Kidney epithelial cell (primary cell): ENCODE measurements at regions not wholly inside any gene's neighbourhood (a gene's known extent, or its start where the extent isn't known, plus 50 kb on each side); places are given as distances from the start of the nearest gene placed in this dataset.

Source experiments
- DNase-seq: peaks from one replicate; pipeline ENCODE4 v3.0.0-alpha.2; 2010; ENCODE audit warnings: low read depth
- H3K27me3 ChIP-seq: 2 replicates; pipeline ENCODE4 v1.6.0; 2011; ENCODE audit warnings: low read length; ENCODE audit not compliant: control insufficient read depth, insufficient read depth
- H3K36me3 ChIP-seq: 2 replicates; pipeline ENCODE4 v1.5.1; 2011; ENCODE audit warnings: low read length; ENCODE audit not compliant: control insufficient read depth, insufficient read depth
- H3K4me3 ChIP-seq: 2 replicates; pipeline ENCODE4 v1.5.1; 2011; ENCODE audit warnings: low read depth, mild to moderate bottlenecking, control low read depth, low read length
- TF ChIP-seq, protein P1 (sequence below): IDR thresholded peaks from 2 replicates; pipeline ENCODE4 v1.5.1; 2011; ENCODE audit warnings: mild to moderate bottlenecking, moderate library complexity, low read length, control low read depth, inconsistent platforms; ENCODE audit not compliant: insufficient read depth, poor library complexity, severe bottlenecking

DNA sequence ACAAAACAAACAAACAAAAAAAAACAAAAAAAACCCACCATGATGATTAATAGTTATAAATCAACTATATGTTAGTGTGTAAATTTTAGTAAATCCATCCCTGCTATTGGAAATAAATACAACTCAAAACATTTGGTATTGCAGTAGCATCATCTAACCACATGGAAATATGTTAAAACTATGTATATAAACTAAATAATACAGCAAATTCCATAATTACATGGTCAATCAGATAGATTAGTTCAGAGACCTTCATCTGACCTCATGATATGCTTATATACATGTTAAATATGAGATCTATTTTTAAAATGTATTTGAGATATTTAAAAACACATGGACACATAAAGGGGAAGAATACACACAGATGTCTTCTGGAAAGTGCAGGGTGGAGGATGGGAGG is 384.2 kb downstream of the TMX3 start:
- TF ChIP-seq, protein P1, sequence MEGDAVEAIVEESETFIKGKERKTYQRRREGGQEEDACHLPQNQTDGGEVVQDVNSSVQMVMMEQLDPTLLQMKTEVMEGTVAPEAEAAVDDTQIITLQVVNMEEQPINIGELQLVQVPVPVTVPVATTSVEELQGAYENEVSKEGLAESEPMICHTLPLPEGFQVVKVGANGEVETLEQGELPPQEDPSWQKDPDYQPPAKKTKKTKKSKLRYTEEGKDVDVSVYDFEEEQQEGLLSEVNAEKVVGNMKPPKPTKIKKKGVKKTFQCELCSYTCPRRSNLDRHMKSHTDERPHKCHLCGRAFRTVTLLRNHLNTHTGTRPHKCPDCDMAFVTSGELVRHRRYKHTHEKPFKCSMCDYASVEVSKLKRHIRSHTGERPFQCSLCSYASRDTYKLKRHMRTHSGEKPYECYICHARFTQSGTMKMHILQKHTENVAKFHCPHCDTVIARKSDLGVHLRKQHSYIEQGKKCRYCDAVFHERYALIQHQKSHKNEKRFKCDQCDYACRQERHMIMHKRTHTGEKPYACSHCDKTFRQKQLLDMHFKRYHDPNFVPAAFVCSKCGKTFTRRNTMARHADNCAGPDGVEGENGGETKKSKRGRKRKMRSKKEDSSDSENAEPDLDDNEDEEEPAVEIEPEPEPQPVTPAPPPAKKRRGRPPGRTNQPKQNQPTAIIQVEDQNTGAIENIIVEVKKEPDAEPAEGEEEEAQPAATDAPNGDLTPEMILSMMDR = no peak
- DNase-seq = no peak
- Histone ChIP-seq H3K27me3 (no peaks in the 10 kb centered on the region), H3K36me3 (no peaks in the 10 kb centered on the region), H3K4me3 (no peak overlapping the region)

DNA sequence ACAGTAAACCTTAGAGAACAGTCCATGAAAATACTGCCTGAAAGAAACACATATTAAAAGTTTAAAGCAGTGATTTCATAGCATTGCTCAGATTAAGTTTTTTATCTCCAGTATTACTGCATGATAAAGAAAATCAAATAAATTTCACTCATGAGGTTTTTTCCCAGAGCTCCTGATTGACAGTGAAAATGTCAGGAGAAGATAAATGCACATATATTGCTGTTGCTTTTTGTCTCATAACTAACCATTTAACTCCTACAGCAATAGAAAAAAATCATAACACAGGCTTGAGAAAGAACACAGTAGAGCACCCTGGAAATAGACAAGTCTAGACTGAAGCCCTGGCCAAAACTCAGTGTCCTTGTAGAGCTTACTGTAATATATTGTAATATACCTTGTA is 391.0 kb downstream of the TMX3 start:
- no peak for DNase-seq
- Histone ChIP-seq H3K27me3 (no peaks in the 10 kb centered on the region), H3K36me3 (no peaks in the 10 kb centered on the region), H3K4me3 (no peak overlapping the region)
- TF ChIP-seq, protein P1 = no peak

DNA sequence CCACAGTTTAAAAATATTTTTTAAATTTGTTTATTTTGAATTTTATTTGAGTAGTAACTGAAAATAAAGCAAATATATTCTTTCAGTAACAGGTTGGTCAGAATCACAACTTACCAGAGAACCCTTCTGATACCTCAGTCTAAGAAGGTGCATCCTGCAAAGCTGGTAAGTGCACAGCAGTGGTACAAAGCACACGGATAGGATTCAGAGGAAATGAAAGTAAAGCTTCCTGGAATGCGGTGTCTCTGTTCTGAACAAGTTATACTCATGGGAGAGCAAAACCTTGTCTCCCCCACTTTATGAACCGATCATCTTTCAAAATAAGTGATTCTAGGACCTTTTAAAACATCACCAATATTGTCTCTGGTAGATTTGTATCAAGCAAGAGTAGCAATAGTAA is 398.3 kb downstream of the TMX3 start:
- Histone ChIP-seq H3K36me3 (no peaks in the 10 kb centered on the region), H3K4me3 (no peak overlapping the region), H3K27me3 (no peaks in the 10 kb centered on the region)
- TF ChIP-seq, protein P1 = no peak
- DNase-seq = no peak

DNA sequence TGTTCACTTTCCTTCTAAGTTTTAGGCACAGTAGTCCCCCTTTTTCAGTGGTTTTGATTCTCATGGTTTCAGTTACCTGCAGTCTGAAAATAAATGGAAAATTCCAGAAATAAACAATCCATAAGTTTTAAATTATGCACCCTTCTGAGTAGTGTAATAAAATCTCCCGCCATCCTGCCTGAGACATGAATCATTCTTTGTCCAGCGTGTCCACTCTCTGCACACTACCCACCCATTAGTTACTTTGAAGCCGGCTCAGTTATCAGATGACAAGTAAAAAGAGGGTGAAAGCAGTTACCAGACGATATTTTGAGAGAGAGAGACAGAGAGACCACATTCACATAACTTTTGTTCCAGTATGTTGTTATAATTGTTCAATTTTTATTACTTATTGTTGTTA is 400.5 kb downstream of the TMX3 start:
- DNase-seq = no peak
- TF ChIP-seq, protein P1 = no peak
- H3K36me3 ChIP-seq = no peaks in the 10 kb centered on the region
- no peaks in the 10 kb centered on the region for H3K27me3 ChIP-seq
- H3K4me3 ChIP-seq = no peak overlapping the region

DNA sequence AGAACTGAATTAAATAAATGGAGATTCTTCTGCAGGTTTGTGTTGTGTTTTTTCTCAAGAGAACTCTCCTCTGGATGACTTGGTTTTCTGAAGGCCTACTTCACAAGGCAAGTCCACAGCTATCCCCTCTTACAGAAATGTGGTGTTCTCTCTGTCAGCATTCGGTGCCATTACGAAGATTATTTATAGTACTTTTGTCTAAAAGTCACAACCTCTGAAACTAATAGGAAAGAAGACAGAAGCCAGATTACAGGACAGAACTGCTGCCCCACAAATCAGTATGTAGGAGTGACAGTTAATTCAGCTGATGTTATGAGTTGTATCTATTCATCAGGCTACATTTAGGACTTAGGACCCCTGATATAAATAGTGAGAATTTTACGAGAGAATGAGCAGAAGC is 413.5 kb downstream of the TMX3 start:
- DNase-seq = no peak
- Histone ChIP-seq H3K4me3 (no peak overlapping the region), H3K36me3 (no peaks in the 10 kb centered on the region), H3K27me3 (no peaks in the 10 kb centered on the region)
- TF ChIP-seq, protein P1 = no peak

DNA sequence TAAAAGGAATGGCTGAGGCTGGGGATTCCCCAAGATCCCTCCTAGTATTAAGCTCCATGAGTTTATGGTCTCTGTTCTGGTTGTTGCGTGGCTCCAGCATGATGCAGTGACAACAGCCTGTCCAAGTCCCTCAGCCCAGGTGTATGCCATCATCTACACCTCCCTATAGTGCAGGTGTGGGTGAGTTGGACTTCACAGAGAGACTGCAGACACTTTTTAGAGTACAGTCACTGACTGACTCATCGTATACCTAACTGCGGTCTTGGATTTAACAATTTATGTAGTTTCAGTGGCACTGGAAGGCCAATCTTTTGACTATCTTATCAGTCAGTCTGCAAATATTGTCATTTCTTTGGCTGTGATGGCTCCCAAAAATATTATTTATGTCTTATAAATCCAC is 415.0 kb downstream of the TMX3 start:
- no peak for DNase-seq
- H3K4me3 ChIP-seq = no peak overlapping the region
- no peaks in the 10 kb centered on the region for H3K36me3 ChIP-seq
- TF ChIP-seq, protein P1 = no peak
- H3K27me3 ChIP-seq = no peaks in the 10 kb centered on the region
